HG03439 (cell line): ENCODE measurements at regions not wholly inside any gene's neighbourhood (a gene's known extent, or its start where the extent isn't known, plus 50 kb on each side); places are given as distances from the start of the nearest gene placed in this dataset.
A peak's percentile ranks its signal among the peaks of the same experiment; 100 is the strongest.
"Not testable (repeated sequence)": the region's sequence is repeated elsewhere in the genome, so short reads cannot be mapped to it uniquely, and the experiment has no call there.

ENCODE experiments used
- ATAC-seq: cut with Tn5 transposase; IDR thresholded peaks from one replicate; pipeline ENCODE4 v1.9.1; 2021; ENCODE audit warnings: mild to moderate bottlenecking, moderate library complexity; ENCODE audit not compliant: unreplicated experiment

GRCh38 chr2:53064154-53064553 is 703.5 kb upstream of the CHAC2 start:
- no peak for ATAC-seq

GRCh38 chr2:53058526-53058925 is 709.1 kb upstream of the CHAC2 start:
- ATAC-seq: no peak

GRCh38 chr2:53053937-53054336 is 713.7 kb upstream of the CHAC2 start:
- no peak for ATAC-seq

GRCh38 chr2:53051157-53051556 is 716.4 kb upstream of the CHAC2 start:
- no peak for ATAC-seq

GRCh38 chr2:53040536-53041229 is 726.9 kb upstream of the CHAC2 start:
- no peak for ATAC-seq

GRCh38 chr2:53036196-53036595 is 731.4 kb upstream of the CHAC2 start:
- no peak for ATAC-seq

GRCh38 chr2:53035153-53035552 is 732.5 kb upstream of the CHAC2 start:
- ATAC-seq: no peak

GRCh38 chr2:53033411-53033810 is 734.2 kb upstream of the CHAC2 start:
- ATAC-seq: no peak

- no peak for ATAC-seq
Observed at GRCh38 chr2:53028746-53029423, 738.7 kb upstream of the CHAC2 start.

GRCh38 chr2:53028225-53028624 is 739.4 kb upstream of the CHAC2 start:
- ATAC-seq: no peak

GRCh38 chr2:53022248-53022647 is 745.4 kb upstream of the CHAC2 start:
- not testable (repeated sequence) for ATAC-seq

- no peak for ATAC-seq
Observed at GRCh38 chr2:53021828-53022227, 745.8 kb upstream of the CHAC2 start.

- no peak for ATAC-seq
Observed at GRCh38 chr2:53021292-53021691, 746.3 kb upstream of the CHAC2 start.

- ATAC-seq: no peak
Observed at GRCh38 chr2:53018825-53019425, 748.7 kb upstream of the CHAC2 start.

- no peak for ATAC-seq
Observed at GRCh38 chr2:53006980-53007379, 760.6 kb upstream of the CHAC2 start.

GRCh38 chr2:53004413-53004812 is 763.2 kb upstream of the CHAC2 start:
- ATAC-seq: no peak

- ATAC-seq: no peak
Observed at GRCh38 chr2:52995424-52995823, 772.2 kb upstream of the CHAC2 start.

- no peak for ATAC-seq
Observed at GRCh38 chr2:52976143-52976949, 791.3 kb upstream of the CHAC2 start.

- ATAC-seq: no peak
Observed at GRCh38 chr2:52974127-52974526, 793.5 kb upstream of the CHAC2 start.

- ATAC-seq: no peak
Observed at GRCh38 chr2:52970642-52971041, 797.0 kb upstream of the CHAC2 start.

GRCh38 chr2:52968043-52968442 is 799.6 kb upstream of the CHAC2 start:
- peak; percentile 73 for ATAC-seq
